ENCODE measurements at regions not wholly inside any gene's neighbourhood (a gene's known extent, or its start where the extent isn't known, plus 50 kb on each side); places are given as distances from the start of the nearest gene placed in this dataset.

DNA sequence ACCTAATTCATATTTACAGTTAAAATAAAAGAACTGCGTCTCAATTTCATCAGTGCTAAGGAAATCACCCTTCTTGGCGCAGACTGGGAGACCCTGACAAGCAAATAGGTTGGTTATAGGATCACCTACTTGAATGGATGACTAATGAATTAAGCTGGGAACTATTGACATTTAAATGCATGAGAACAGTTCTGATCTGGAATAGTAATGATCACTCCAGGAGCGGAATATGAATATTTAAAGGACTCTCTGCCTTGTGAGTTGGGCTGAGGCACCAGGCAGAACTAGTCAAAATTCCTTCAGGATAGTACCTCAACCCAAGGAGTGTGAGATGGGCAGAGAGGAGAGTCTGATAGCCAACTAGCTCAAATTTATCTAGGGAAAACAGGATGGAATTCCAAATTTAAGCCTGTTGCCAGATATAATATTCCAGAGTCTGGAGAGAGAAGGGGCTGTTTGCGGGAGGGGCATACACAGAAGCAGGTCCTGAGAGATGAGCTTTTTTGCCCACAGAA, 364.4 kb downstream of the CSNK1G3 start:
- TF ChIP-seq, protein P1, sequence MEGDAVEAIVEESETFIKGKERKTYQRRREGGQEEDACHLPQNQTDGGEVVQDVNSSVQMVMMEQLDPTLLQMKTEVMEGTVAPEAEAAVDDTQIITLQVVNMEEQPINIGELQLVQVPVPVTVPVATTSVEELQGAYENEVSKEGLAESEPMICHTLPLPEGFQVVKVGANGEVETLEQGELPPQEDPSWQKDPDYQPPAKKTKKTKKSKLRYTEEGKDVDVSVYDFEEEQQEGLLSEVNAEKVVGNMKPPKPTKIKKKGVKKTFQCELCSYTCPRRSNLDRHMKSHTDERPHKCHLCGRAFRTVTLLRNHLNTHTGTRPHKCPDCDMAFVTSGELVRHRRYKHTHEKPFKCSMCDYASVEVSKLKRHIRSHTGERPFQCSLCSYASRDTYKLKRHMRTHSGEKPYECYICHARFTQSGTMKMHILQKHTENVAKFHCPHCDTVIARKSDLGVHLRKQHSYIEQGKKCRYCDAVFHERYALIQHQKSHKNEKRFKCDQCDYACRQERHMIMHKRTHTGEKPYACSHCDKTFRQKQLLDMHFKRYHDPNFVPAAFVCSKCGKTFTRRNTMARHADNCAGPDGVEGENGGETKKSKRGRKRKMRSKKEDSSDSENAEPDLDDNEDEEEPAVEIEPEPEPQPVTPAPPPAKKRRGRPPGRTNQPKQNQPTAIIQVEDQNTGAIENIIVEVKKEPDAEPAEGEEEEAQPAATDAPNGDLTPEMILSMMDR (IDR thresholded peaks at IDR 0.05), result no peak
- TF ChIP-seq POLR2A (IDR thresholded peaks at IDR 0.05), result no peak
- TF ChIP-seq POLR2AphosphoS5 (IDR thresholded peaks at IDR 0.05), result no peak

Measured in stomach (tissue), 4 donors.